ENCODE measurements at regions not wholly inside any gene's neighbourhood (a gene's known extent, or its start where the extent isn't known, plus 50 kb on each side); places are given as distances from the start of the nearest gene placed in this dataset.

GRCh38 chr22:27466778-27467438 lies 334.6 kb downstream of the MN1 start:
- TF ChIP-seq CTCF (IDR thresholded peaks at IDR 0.05; ENCODE audit: low read depth, low read length) (no peak), EZH2phosphoT487 (IDR thresholded peaks at IDR 0.05; ENCODE audit: low read depth) (no peak)
